PC-3 (cell line): ENCODE measurements at regions not wholly inside any gene's neighbourhood (a gene's known extent, or its start where the extent isn't known, plus 50 kb on each side); places are given as distances from the start of the nearest gene placed in this dataset.

ENCODE experiments used
- ATAC-seq: fragments of 200-7000 bp; cut with Tn5 transposase; 2 replicates; pipeline ENCODE4 v1.9.1; 2020; ENCODE audit warnings: mild to moderate bottlenecking, moderate library complexity
- BruUV-seq: library from RNA; stranded (reverse); fragments of 400-500 nt; replicated peaks from 2 replicates; lab custom pipeline; 2021; lab: Mats Ljungman, UMichigan
- CTCF ChIA-PET: fragments of 300-600 bp; sonication (Branson Sonifier 250); formaldehyde crosslinking; loops from one replicate; lab custom pipeline; 2022; ENCODE audit warnings: antibody characterized with exemption; lab: Charles Lee
- POLR2A ChIA-PET: fragments of 300-600 bp; sonication (Branson Sonifier 250); formaldehyde crosslinking; loops from one replicate; lab custom pipeline; 2022; ENCODE audit warnings: antibody characterized with exemption; ENCODE audit not compliant: unreplicated experiment; lab: Charles Lee
- DNase-seq: peaks from one replicate; pipeline ENCODE4 v3.0.0-alpha.2; 2015
- H2AFZ ChIP-seq: fragments of 300-600 bp; sonication (generic); 2 replicates; pipeline ENCODE4 v1.6.0; 2016; ENCODE audit warnings: antibody characterized with exemption, low read length
- H3F3A ChIP-seq: fragments of 300-600 bp; sonication (generic); one replicate; pipeline ENCODE4 v1.6.0; 2017; ENCODE audit warnings: antibody characterized with exemption, low read length, control low read depth, mild to moderate bottlenecking; ENCODE audit not compliant: unreplicated experiment
- H3K27ac ChIP-seq: fragments of 300-600 bp; sonication (generic); 2 replicates; pipeline ENCODE4 v1.5.1; 2016; ENCODE audit warnings: mild to moderate bottlenecking, low read length
- H3K27me3 ChIP-seq: fragments of 300-600 bp; sonication (generic); 2 replicates; pipeline ENCODE4 v1.6.1; 2016; ENCODE audit warnings: low read length, mixed read lengths
- H3K36me3 ChIP-seq: fragments of 300-600 bp; sonication (generic); 2 replicates; pipeline ENCODE4 v1.6.1; 2016; ENCODE audit warnings: low read depth, mixed run types, low read length, mixed read lengths
- H3K4me1 ChIP-seq: fragments of 300-600 bp; sonication (generic); 2 replicates; pipeline ENCODE4 v1.5.1; 2016; ENCODE audit warnings: low read length; ENCODE audit not compliant: insufficient read depth
- H3K4me2 ChIP-seq: fragments of 300-600 bp; sonication (generic); 2 replicates; pipeline ENCODE4 v1.6.0; 2016; ENCODE audit warnings: low read length
- H3K4me3 ChIP-seq: fragments of 300-600 bp; sonication (generic); 2 replicates; pipeline ENCODE4 v1.5.1; 2016; ENCODE audit warnings: mild to moderate bottlenecking, low read length, mixed read lengths
- H3K79me2 ChIP-seq: fragments of 300-600 bp; sonication (generic); 2 replicates; pipeline ENCODE4 v1.6.1; 2017; ENCODE audit warnings: low read length, mixed read lengths
- H3K9ac ChIP-seq: fragments of 300-600 bp; sonication (generic); 2 replicates; pipeline ENCODE4 v1.6.0; 2016; ENCODE audit warnings: mild to moderate bottlenecking, low read length
- H3K9me2 ChIP-seq: fragments of 300-600 bp; sonication (generic); replicated peaks from 2 replicates; pipeline ENCODE4 v1.6.1; 2016; ENCODE audit warnings: mixed run types, low read length, mixed read lengths
- H3K9me3 ChIP-seq: fragments of 300-600 bp; sonication (generic); 2 replicates; pipeline ENCODE4 v1.6.1; 2016; ENCODE audit warnings: low read length, mixed read lengths
- H4K20me1 ChIP-seq: fragments of 300-600 bp; sonication (generic); 2 replicates; pipeline ENCODE4 v1.6.1; 2016; ENCODE audit warnings: low read length, mixed read lengths
- EZH2 ChIP-seq: fragments of 300-600 bp; sonication (generic); IDR thresholded peaks from one replicate; pipeline ENCODE4 v1.6.1; 2017; ENCODE audit warnings: antibody characterized with exemption, mild to moderate bottlenecking, low read length; ENCODE audit not compliant: unreplicated experiment
- EZH2phosphoT487 ChIP-seq: fragments of 300-600 bp; sonication (generic); IDR thresholded peaks from 2 replicates; pipeline ENCODE4 v1.6.1; 2018; ENCODE audit warnings: mild to moderate bottlenecking, antibody characterized with exemption, low read length, borderline replicate concordance
- intact Hi-C: fragments of 100-400 bp; cut with micrococcal nuclease; formaldehyde crosslinking; loops from 2 replicates; pipeline ENCODE4 v1.9.0; 2023
- TF ChIP-seq, protein P1 (sequence below): fragments of 300-600 bp; sonication (generic); conservative IDR thresholded peaks from 2 replicates; pipeline ENCODE4 v1.5.1; 2017; ENCODE audit warnings: antibody characterized with exemption, low read depth, mild to moderate bottlenecking, low read length

DNA sequence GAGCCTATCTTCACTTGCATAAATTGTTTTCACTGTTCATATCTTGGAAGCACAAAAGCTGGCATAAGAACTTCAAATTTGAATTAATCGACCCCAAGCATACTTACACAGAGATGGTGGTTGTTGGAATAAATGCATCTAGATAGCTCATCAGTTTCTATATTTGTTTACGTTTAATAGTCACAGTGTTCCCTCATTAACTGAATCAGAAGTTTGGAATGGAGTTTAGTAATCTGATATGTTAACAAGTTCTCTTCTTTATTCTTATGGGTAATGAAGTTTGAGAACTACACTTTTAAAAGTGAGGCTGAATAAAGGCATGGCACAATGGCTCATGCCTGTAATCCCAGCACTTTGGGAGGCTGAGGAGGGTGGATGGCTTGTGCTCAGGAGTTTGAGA, 886.7 kb upstream of the PCDH20 start:
- Histone ChIP-seq H3K27me3 (no peaks in the 10 kb centered on the region), H3K36me3 (no peaks in the 10 kb centered on the region), H3K9me2 (no peaks in the 10 kb centered on the region), H3K4me1 (no peaks in the 10 kb centered on the region), H3F3A (no peaks in the 10 kb centered on the region), H2AFZ (no peak overlapping the region), H3K4me2 (no peak overlapping the region), H3K9ac (no peak overlapping the region), H3K79me2 (no peaks in the 10 kb centered on the region), H3K4me3 (no peak overlapping the region), H3K27ac (no peak overlapping the region), H3K9me3 (no peaks in the 10 kb centered on the region), H4K20me1 (no peaks in the 10 kb centered on the region)
- CTCF ChIA-PET: no interaction called here
- POLR2A ChIA-PET: no interaction called here
- ATAC-seq (peak; percentile 73), DNase-seq (peak; percentile 23)
- intact Hi-C loops: no loop called here
- TF ChIP-seq EZH2phosphoT487: no peak
- TF ChIP-seq EZH2: no peak
- TF ChIP-seq, protein P1, sequence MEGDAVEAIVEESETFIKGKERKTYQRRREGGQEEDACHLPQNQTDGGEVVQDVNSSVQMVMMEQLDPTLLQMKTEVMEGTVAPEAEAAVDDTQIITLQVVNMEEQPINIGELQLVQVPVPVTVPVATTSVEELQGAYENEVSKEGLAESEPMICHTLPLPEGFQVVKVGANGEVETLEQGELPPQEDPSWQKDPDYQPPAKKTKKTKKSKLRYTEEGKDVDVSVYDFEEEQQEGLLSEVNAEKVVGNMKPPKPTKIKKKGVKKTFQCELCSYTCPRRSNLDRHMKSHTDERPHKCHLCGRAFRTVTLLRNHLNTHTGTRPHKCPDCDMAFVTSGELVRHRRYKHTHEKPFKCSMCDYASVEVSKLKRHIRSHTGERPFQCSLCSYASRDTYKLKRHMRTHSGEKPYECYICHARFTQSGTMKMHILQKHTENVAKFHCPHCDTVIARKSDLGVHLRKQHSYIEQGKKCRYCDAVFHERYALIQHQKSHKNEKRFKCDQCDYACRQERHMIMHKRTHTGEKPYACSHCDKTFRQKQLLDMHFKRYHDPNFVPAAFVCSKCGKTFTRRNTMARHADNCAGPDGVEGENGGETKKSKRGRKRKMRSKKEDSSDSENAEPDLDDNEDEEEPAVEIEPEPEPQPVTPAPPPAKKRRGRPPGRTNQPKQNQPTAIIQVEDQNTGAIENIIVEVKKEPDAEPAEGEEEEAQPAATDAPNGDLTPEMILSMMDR: no peak
- no TSS peak for BruUV-seq

DNA sequence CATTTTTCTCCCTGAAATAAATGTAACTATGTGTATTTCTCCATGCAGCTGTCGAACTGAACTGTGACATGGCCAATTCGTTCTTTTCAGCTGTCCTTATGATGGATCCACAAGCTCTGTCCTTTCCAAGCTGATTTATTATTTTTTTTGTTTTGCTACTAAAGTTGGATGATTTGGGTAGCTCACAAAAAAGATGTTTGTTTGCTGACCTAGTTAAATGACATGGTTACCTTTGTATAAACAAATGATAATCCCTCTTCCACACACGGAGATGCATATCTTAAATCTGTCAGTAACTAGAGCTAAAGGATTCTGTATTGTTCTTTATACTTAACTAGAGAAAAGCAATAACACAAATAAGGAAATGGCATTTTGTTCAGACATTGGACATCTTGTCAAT, 884.3 kb upstream of the PCDH20 start:
- H3K27me3 ChIP-seq: no peaks in the 10 kb centered on the region
- intact Hi-C loops: no loop called here
- H3K36me3 ChIP-seq: no peaks in the 10 kb centered on the region
- no peak overlapping the region for H3K4me3 ChIP-seq
- no peak for DNase-seq
- H2AFZ ChIP-seq: no peak overlapping the region
- ChIA-PET CTCF (no interaction called here), POLR2A (no interaction called here)
- no peak overlapping the region for H3K27ac ChIP-seq
- no peaks in the 10 kb centered on the region for H3K9me3 ChIP-seq
- H3K4me1 ChIP-seq: no peaks in the 10 kb centered on the region
- no TSS peak for BruUV-seq
- TF ChIP-seq EZH2phosphoT487 (no peak), EZH2 (no peak)
- TF ChIP-seq, protein P1: no peak
- H3K4me2 ChIP-seq: no peak overlapping the region
- no peaks in the 10 kb centered on the region for H3K79me2 ChIP-seq
- no peaks in the 10 kb centered on the region for H4K20me1 ChIP-seq
- H3F3A ChIP-seq: no peaks in the 10 kb centered on the region
- H3K9ac ChIP-seq: no peak overlapping the region
- ATAC-seq: no peak
- no peaks in the 10 kb centered on the region for H3K9me2 ChIP-seq

DNA sequence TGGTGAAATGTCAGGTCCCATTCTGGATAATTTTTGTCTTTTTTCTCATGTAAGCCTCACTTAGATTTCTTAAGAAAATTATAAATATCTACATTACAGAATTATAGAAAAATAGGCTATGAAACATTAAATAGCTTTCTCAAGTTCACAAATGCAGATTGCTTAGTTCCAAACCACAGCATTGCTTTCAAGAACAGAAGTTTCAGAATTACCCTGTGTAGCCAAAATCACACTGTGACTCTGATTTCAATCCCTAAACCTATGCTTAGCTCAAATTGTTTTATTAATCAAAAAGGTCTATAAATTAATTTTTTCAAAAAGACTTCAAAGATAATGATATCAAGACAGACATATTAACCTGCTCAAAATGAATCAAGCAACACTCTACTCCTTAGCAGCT, 881.2 kb upstream of the PCDH20 start:
- Histone ChIP-seq H4K20me1 (no peaks in the 10 kb centered on the region), H3K27ac (no peak overlapping the region), H3K9me2 (no peaks in the 10 kb centered on the region), H3K9me3 (no peaks in the 10 kb centered on the region), H3K36me3 (no peaks in the 10 kb centered on the region), H3K27me3 (no peaks in the 10 kb centered on the region), H3K79me2 (no peaks in the 10 kb centered on the region), H3F3A (no peaks in the 10 kb centered on the region), H2AFZ (no peak overlapping the region), H3K4me2 (no peak overlapping the region), H3K4me1 (no peaks in the 10 kb centered on the region), H3K9ac (no peak overlapping the region), H3K4me3 (no peak overlapping the region)
- TF ChIP-seq EZH2phosphoT487: no peak
- TF ChIP-seq, protein P1: no peak
- intact Hi-C loops: no loop called here
- ATAC-seq (no peak), DNase-seq (no peak)
- POLR2A ChIA-PET: interaction anchor here (0.6 kb wide), 1 partner anchor 26 kb away, joined by 4 read pairs; no protein-coding TSS in a partner anchor
- BruUV-seq: no TSS peak
- CTCF ChIA-PET: no interaction called here
